GM18502 (cell line): ENCODE measurements at regions not wholly inside any gene's neighbourhood (a gene's known extent, or its start where the extent isn't known, plus 50 kb on each side); places are given as distances from the start of the nearest gene placed in this dataset.

Experiments
- ATAC-seq: cut with Tn5 transposase; IDR thresholded peaks from one replicate; pipeline ENCODE4 v1.9.1; 2021; ENCODE audit warnings: mild to moderate bottlenecking; ENCODE audit not compliant: unreplicated experiment, poor library complexity

- no peak for ATAC-seq
Observed at GRCh38 chr15:93474728-93475127, 385.7 kb upstream of the RGMA start.

- ATAC-seq, result no peak
Observed at GRCh38 chr15:93469994-93470393, 381.0 kb upstream of the RGMA start.

- no peak for ATAC-seq
Observed at GRCh38 chr15:93467337-93467736, 378.3 kb upstream of the RGMA start.

GRCh38 chr15:93466380-93466779, 377.4 kb upstream of the RGMA start:
- ATAC-seq, result no peak

- no peak for ATAC-seq
Observed at GRCh38 chr15:93462690-93463089, 373.7 kb upstream of the RGMA start.

GRCh38 chr15:93460717-93461116, 371.7 kb upstream of the RGMA start:
- peak; percentile 68 for ATAC-seq

GRCh38 chr15:93459396-93459795, 370.4 kb upstream of the RGMA start:
- ATAC-seq, result no peak

GRCh38 chr15:93458597-93458996, 369.6 kb upstream of the RGMA start:
- no peak for ATAC-seq

GRCh38 chr15:93454788-93455187, 365.8 kb upstream of the RGMA start:
- ATAC-seq, result no peak

- ATAC-seq, result no peak
Observed at GRCh38 chr15:93452537-93453211, 363.7 kb upstream of the RGMA start.

- ATAC-seq, result no peak
Observed at GRCh38 chr15:93451822-93452221, 362.8 kb upstream of the RGMA start.

- ATAC-seq, result no peak
Observed at GRCh38 chr15:93451265-93451664, 362.3 kb upstream of the RGMA start.

GRCh38 chr15:93449798-93450197, 360.8 kb upstream of the RGMA start:
- no peak for ATAC-seq

- ATAC-seq, result no peak
Observed at GRCh38 chr15:93438310-93438709, 349.3 kb upstream of the RGMA start.

GRCh38 chr15:93432474-93432873, 343.5 kb upstream of the RGMA start:
- no peak for ATAC-seq

- no peak for ATAC-seq
Observed at GRCh38 chr15:93428807-93429351, 339.9 kb upstream of the RGMA start.

GRCh38 chr15:93428150-93428549, 339.1 kb upstream of the RGMA start:
- ATAC-seq, result no peak

GRCh38 chr15:93424131-93424530, 335.1 kb upstream of the RGMA start:
- ATAC-seq, result no peak

GRCh38 chr15:93422476-93422875, 333.5 kb upstream of the RGMA start:
- no peak for ATAC-seq

GRCh38 chr15:93420477-93420876, 331.5 kb upstream of the RGMA start:
- no peak for ATAC-seq

- ATAC-seq, result no peak
Observed at GRCh38 chr15:93420050-93420452, 331.0 kb upstream of the RGMA start.

GRCh38 chr15:93418566-93418965, 329.6 kb upstream of the RGMA start:
- no peak for ATAC-seq
